GM19463 (cell line): ENCODE measurements at regions not wholly inside any gene's neighbourhood (a gene's known extent, or its start where the extent isn't known, plus 50 kb on each side); places are given as distances from the start of the nearest gene placed in this dataset.
A peak's percentile ranks its signal among the peaks of the same experiment; 100 is the strongest.

ENCODE experiments used
- ATAC-seq: cut with Tn5 transposase; IDR thresholded peaks from one replicate; pipeline ENCODE4 v1.9.1; 2021; ENCODE audit warnings: mild to moderate bottlenecking, moderate library complexity; ENCODE audit not compliant: unreplicated experiment

- no peak for ATAC-seq
Observed at GRCh38 chr11:27287205-27287604, 75.8 kb downstream of the CCDC34 start.

GRCh38 chr11:27285761-27286160 is 77.3 kb downstream of the CCDC34 start:
- no peak for ATAC-seq

- ATAC-seq, result no peak
Observed at GRCh38 chr11:27282806-27283205, 80.2 kb downstream of the CCDC34 start.

- ATAC-seq, result peak; percentile 56
Observed at GRCh38 chr11:27281740-27282590, 81.0 kb downstream of the CCDC34 start.

GRCh38 chr11:27281276-27281675 is 81.7 kb downstream of the CCDC34 start:
- ATAC-seq, result no peak

- ATAC-seq, result no peak
Observed at GRCh38 chr11:27280140-27280539, 82.9 kb downstream of the CCDC34 start.

- no peak for ATAC-seq
Observed at GRCh38 chr11:27279460-27279859, 83.6 kb downstream of the CCDC34 start.

- no peak for ATAC-seq
Observed at GRCh38 chr11:27277843-27278242, 85.2 kb downstream of the CCDC34 start.

- no peak for ATAC-seq
Observed at GRCh38 chr11:27276141-27276540, 86.9 kb downstream of the CCDC34 start.

- no peak for ATAC-seq
Observed at GRCh38 chr11:27274854-27275395, 88.1 kb downstream of the CCDC34 start.

- no peak for ATAC-seq
Observed at GRCh38 chr11:27266125-27266524, 96.9 kb downstream of the CCDC34 start.

GRCh38 chr11:27263986-27264385 is 99.0 kb downstream of the CCDC34 start:
- no peak for ATAC-seq

- no peak for ATAC-seq
Observed at GRCh38 chr11:27263046-27263445, 100.0 kb downstream of the CCDC34 start.

GRCh38 chr11:27255447-27255828 is 107.6 kb downstream of the CCDC34 start:
- ATAC-seq, result no peak

- ATAC-seq, result no peak
Observed at GRCh38 chr11:27254744-27255446, 108.1 kb downstream of the CCDC34 start.

GRCh38 chr11:27253224-27253623 is 109.8 kb downstream of the CCDC34 start:
- no peak for ATAC-seq

GRCh38 chr11:27250867-27251665 is 111.9 kb downstream of the CCDC34 start:
- no peak for ATAC-seq

GRCh38 chr11:27248576-27249509 is 114.2 kb downstream of the CCDC34 start:
- ATAC-seq, result no peak

GRCh38 chr11:27247660-27248059 is 115.4 kb downstream of the CCDC34 start:
- ATAC-seq, result no peak

- ATAC-seq, result no peak
Observed at GRCh38 chr11:27246925-27247324, 116.1 kb downstream of the CCDC34 start.
